Glomerular endothelial cell (primary cell): ENCODE measurements at regions not wholly inside any gene's neighbourhood (a gene's known extent, or its start where the extent isn't known, plus 50 kb on each side); places are given as distances from the start of the nearest gene placed in this dataset.

Experiments
- DNase-seq: peaks from one replicate; pipeline ENCODE4 v3.0.0-alpha.2; 2011; ENCODE audit warnings: low read depth, low spot score; ENCODE audit errors: extremely low read depth

GRCh38 chr7:46653848-46654247 lies 732.8 kb upstream of the IGFBP3 start:
- DNase-seq: no peak

- no peak for DNase-seq
Measured at GRCh38 chr7:46652317-46652716, 731.2 kb upstream of the IGFBP3 start.

- no peak for DNase-seq
Measured at GRCh38 chr7:46651561-46652088, 730.6 kb upstream of the IGFBP3 start.

DNA sequence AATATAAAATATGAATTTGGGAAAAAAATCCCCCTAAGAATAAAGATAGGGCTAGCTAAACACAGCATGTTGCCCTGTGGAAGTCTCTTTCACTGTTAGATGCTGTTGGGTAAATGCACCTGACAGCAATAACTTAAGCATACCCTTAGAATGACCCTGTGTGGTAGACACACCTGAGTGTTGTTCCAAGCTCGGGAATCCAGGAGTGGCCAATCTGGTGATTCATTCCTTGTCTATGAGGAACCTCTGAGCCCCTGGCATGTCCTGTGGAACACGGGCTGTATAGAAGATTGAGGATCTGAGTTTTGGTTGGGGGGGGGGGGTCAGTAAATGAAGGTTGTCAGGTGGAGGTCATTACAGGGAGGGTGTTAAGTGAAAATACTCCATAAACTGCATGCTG lies 730.0 kb upstream of the IGFBP3 start:
- DNase-seq: no peak

DNA sequence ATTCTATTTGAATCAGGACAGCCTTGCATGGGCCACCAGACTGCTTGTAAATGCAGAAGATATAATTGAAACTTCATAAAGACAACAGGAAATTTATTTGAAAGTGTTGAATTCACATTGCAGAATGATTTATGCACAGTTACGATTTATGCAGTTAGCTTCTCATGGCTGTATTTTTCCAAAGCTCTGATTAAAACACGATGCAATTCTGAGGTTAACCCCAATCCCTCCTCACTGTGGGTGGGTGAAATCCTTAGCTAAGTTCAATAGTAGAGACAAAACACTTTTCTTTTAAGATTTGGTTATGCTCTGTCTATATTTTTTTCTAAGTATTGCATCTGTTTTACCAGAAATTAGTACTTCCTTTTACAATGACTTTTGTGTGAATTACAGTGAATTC lies 728.8 kb upstream of the IGFBP3 start:
- DNase-seq: no peak

- DNase-seq: no peak
Measured at GRCh38 chr7:46637793-46638735, 717.0 kb upstream of the IGFBP3 start.

GRCh38 chr7:46636022-46636421 lies 715.0 kb upstream of the IGFBP3 start:
- no peak for DNase-seq

DNA sequence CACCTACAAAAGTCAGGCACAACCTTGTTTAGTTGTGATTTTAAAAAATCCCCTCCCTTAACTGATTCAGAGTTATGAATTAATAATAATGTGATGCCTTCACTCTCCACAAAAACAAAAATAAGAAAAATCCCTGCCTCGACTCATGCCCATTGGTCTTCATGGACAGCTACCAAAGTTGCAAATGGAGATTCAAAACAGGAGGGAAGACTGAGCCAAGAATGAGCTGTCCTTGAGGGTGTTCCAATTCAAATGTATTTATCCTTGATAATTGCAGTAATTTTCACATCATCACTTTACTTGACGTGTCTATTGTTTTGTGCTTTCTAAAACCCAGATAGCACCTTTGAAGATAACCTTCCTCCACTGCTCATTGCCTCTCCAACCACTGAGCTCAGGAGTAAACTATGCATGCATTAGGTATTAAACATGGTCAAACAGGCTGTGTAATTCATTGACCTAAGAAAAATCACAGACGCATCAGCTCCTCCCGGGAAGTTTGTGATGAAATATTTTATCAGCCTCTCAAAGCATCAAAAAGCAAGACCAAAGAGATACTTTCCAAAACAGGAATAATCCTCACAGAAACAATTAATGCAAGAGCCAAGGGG lies 712.7 kb upstream of the IGFBP3 start:
- DNase-seq: no peak

DNA sequence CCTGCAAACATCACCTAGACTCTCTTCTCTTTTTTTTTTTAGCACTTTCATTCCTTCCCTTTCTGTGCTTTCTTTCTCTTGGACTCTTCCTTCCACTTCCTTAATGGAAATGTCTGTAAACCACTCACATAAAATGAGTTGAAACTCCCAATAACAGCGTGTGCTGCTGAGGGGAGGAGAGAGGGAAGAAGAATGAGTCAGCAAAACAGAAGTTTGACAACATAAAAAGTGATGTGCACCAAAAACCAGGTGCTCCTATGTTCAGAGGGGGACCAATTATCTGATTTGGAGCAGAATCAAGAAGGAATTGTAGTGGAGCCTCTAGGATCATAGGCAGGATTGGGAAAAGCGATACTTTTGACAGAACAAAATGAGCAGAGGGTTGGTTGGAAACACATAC lies 712.1 kb upstream of the IGFBP3 start:
- no peak for DNase-seq

GRCh38 chr7:46630031-46630430 lies 709.0 kb upstream of the IGFBP3 start:
- DNase-seq: no peak

DNA sequence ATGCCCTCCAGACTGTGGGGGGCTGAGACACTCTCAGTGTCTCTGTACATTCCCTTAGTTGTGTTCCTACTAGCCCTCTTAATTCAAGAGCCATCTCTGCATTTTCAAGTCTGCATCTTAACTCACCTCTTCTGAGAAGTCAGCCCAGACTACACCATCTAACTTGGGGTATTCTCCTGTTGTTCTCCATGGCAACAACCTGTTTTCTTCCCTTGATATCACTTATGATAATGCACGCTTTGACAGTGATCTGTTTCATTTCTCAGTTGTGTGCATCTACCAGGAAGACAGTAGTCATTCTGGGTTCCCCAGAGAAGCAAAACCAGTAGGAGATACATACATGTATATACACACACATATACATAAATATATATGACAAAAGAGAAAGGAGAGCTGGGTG lies 707.3 kb upstream of the IGFBP3 start:
- DNase-seq: no peak

- DNase-seq: no peak
Measured at GRCh38 chr7:46626691-46627310, 705.7 kb upstream of the IGFBP3 start.

DNA sequence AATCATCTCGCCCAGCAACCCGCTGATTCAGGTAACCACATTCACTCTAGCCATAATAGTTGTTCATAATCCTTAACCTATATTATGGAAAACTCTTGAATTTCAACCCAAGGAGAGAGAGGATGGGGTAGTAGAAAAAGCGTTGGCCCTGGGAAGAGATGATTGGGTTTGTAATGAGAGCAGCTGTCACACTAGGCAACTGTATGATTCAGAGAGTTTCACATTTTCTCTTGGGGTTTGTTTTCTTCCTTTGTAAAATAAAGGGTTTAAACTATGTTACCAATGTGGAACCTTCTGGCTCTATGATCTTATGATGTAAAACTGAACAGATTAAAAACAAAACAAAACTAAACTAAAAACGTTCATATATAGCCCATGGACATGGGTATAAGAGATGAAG lies 705.2 kb upstream of the IGFBP3 start:
- DNase-seq: no peak

DNA sequence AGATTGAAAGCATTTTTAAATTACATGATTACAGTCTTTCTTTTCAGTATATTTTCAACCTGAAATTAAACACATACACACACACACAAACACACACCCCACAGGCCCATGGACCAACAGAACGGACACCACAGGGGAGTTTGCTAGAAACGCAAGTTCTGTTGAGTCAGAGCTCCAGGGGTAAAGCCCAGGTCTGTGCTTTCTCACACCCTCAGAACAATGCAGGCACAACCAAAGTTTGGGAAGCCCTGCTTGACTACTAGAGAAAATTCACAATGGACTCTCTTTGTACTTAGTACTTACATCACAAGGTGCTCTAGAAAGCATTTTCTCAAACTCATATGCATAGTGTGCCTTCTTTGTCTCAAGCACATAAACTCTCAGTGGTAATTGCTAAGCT lies 704.0 kb upstream of the IGFBP3 start:
- DNase-seq: no peak

- DNase-seq: no peak
Measured at GRCh38 chr7:46622251-46622650, 701.2 kb upstream of the IGFBP3 start.

GRCh38 chr7:46619723-46620310 lies 698.7 kb upstream of the IGFBP3 start:
- DNase-seq: no peak

- DNase-seq: no peak
Measured at GRCh38 chr7:46616636-46617035, 695.6 kb upstream of the IGFBP3 start.

- DNase-seq: no peak
Measured at GRCh38 chr7:46613551-46613950, 692.5 kb upstream of the IGFBP3 start.

GRCh38 chr7:46613116-46613515 lies 692.0 kb upstream of the IGFBP3 start:
- no peak for DNase-seq

- DNase-seq: no peak
Measured at GRCh38 chr7:46611508-46611907, 690.4 kb upstream of the IGFBP3 start.

- DNase-seq: no peak
Measured at GRCh38 chr7:46610746-46611145, 689.7 kb upstream of the IGFBP3 start.
